ENCODE measurements at regions not wholly inside any gene's neighbourhood (a gene's known extent, or its start where the extent isn't known, plus 50 kb on each side); places are given as distances from the start of the nearest gene placed in this dataset.

- Histone ChIP-seq H3F3A (replicated peaks; ENCODE audit: low read depth) (no peaks in the 10 kb centered on the region), H4K20me1 (replicated peaks; ENCODE audit: insufficient read depth) (no peaks in the 10 kb centered on the region), H2AFZ (peak overlapping the region; percentile 72; the same call in 1 of the 2 replicates), H3K4me1 (ENCODE audit: insufficient read depth) (no peaks in the 10 kb centered on the region; the same call in 1 of the 2 replicates), H3K27ac (ENCODE audit: low read depth) (no peak overlapping the region), H3K79me2 (replicated peaks; ENCODE audit: insufficient read depth) (no peaks in the 10 kb centered on the region), H3K36me3 (ENCODE audit: insufficient read depth) (no peaks in the 10 kb centered on the region), H3K4me3 (no peak overlapping the region), H3K4me2 (no peak overlapping the region), H3K27me3 (ENCODE audit: insufficient read depth) (no peaks in the 10 kb centered on the region), H3K9me2 (ENCODE audit: insufficient read depth) (no peaks in the 10 kb centered on the region)
- Mint-ChIP-seq H3K36me3 (ENCODE audit: low read depth) (no peaks in the 10 kb centered on the region), H3K27ac (no peak overlapping the region), H3K27me3 (ENCODE audit: insufficient read depth, low read depth, poor library complexity) (no peaks in the 10 kb centered on the region), H3K9me3 (no peaks in the 10 kb centered on the region), H3K4me1 (no peaks in the 10 kb centered on the region; the same call in 1 of the 3 replicates), H3K4me3 (no peak overlapping the region)
- no peak for TF ChIP-seq EZH2phosphoT487 (IDR thresholded peaks at IDR 0.05; ENCODE audit: unreplicated experiment)
- TF ChIP-seq CREB1 (CRISPR knock-in tag; IDR thresholded peaks at IDR 0.05; ENCODE audit: low read depth): no peak
- TF ChIP-seq, protein P1, sequence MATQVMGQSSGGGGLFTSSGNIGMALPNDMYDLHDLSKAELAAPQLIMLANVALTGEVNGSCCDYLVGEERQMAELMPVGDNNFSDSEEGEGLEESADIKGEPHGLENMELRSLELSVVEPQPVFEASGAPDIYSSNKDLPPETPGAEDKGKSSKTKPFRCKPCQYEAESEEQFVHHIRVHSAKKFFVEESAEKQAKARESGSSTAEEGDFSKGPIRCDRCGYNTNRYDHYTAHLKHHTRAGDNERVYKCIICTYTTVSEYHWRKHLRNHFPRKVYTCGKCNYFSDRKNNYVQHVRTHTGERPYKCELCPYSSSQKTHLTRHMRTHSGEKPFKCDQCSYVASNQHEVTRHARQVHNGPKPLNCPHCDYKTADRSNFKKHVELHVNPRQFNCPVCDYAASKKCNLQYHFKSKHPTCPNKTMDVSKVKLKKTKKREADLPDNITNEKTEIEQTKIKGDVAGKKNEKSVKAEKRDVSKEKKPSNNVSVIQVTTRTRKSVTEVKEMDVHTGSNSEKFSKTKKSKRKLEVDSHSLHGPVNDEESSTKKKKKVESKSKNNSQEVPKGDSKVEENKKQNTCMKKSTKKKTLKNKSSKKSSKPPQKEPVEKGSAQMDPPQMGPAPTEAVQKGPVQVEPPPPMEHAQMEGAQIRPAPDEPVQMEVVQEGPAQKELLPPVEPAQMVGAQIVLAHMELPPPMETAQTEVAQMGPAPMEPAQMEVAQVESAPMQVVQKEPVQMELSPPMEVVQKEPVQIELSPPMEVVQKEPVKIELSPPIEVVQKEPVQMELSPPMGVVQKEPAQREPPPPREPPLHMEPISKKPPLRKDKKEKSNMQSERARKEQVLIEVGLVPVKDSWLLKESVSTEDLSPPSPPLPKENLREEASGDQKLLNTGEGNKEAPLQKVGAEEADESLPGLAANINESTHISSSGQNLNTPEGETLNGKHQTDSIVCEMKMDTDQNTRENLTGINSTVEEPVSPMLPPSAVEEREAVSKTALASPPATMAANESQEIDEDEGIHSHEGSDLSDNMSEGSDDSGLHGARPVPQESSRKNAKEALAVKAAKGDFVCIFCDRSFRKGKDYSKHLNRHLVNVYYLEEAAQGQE (IDR thresholded peaks at IDR 0.05; ENCODE audit: unreplicated experiment): no peak
- TF ChIP-seq, protein P2, sequence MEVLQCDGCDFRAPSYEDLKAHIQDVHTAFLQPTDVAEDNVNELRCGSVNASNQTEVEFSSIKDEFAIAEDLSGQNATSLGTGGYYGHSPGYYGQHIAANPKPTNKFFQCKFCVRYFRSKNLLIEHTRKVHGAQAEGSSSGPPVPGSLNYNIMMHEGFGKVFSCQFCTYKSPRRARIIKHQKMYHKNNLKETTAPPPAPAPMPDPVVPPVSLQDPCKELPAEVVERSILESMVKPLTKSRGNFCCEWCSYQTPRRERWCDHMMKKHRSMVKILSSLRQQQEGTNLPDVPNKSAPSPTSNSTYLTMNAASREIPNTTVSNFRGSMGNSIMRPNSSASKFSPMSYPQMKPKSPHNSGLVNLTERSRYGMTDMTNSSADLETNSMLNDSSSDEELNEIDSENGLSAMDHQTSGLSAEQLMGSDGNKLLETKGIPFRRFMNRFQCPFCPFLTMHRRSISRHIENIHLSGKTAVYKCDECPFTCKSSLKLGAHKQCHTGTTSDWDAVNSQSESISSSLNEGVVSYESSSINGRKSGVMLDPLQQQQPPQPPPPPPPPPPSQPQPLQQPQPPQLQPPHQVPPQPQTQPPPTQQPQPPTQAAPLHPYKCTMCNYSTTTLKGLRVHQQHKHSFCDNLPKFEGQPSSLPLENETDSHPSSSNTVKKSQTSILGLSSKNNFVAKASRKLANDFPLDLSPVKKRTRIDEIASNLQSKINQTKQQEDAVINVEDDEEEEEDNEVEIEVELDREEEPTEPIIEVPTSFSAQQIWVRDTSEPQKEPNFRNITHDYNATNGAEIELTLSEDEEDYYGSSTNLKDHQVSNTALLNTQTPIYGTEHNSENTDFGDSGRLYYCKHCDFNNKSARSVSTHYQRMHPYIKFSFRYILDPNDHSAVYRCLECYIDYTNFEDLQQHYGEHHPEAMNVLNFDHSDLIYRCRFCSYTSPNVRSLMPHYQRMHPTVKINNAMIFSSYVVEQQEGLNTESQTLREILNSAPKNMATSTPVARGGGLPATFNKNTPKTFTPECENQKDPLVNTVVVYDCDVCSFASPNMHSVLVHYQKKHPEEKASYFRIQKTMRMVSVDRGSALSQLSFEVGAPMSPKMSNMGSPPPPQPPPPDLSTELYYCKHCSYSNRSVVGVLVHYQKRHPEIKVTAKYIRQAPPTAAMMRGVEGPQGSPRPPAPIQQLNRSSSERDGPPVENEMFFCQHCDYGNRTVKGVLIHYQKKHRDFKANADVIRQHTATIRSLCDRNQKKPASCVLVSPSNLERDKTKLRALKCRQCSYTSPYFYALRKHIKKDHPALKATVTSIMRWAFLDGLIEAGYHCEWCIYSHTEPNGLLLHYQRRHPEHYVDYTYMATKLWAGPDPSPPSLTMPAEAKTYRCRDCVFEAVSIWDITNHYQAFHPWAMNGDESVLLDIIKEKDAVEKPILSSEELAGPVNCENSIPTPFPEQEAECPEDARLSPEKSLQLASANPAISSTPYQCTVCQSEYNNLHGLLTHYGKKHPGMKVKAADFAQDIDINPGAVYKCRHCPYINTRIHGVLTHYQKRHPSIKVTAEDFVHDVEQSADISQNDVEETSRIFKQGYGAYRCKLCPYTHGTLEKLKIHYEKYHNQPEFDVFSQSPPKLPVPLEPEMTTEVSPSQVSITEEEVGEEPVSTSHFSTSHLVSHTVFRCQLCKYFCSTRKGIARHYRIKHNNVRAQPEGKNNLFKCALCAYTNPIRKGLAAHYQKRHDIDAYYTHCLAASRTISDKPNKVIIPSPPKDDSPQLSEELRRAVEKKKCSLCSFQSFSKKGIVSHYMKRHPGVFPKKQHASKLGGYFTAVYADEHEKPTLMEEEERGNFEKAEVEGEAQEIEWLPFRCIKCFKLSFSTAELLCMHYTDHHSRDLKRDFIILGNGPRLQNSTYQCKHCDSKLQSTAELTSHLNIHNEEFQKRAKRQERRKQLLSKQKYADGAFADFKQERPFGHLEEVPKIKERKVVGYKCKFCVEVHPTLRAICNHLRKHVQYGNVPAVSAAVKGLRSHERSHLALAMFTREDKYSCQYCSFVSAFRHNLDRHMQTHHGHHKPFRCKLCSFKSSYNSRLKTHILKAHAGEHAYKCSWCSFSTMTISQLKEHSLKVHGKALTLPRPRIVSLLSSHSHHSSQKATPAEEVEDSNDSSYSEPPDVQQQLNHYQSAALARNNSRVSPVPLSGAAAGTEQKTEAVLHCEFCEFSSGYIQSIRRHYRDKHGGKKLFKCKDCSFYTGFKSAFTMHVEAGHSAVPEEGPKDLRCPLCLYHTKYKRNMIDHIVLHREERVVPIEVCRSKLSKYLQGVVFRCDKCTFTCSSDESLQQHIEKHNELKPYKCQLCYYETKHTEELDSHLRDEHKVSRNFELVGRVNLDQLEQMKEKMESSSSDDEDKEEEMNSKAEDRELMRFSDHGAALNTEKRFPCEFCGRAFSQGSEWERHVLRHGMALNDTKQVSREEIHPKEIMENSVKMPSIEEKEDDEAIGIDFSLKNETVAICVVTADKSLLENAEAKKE (CRISPR knock-in tag; IDR thresholded peaks at IDR 0.05): no peak
- TF ChIP-seq, protein P3, sequence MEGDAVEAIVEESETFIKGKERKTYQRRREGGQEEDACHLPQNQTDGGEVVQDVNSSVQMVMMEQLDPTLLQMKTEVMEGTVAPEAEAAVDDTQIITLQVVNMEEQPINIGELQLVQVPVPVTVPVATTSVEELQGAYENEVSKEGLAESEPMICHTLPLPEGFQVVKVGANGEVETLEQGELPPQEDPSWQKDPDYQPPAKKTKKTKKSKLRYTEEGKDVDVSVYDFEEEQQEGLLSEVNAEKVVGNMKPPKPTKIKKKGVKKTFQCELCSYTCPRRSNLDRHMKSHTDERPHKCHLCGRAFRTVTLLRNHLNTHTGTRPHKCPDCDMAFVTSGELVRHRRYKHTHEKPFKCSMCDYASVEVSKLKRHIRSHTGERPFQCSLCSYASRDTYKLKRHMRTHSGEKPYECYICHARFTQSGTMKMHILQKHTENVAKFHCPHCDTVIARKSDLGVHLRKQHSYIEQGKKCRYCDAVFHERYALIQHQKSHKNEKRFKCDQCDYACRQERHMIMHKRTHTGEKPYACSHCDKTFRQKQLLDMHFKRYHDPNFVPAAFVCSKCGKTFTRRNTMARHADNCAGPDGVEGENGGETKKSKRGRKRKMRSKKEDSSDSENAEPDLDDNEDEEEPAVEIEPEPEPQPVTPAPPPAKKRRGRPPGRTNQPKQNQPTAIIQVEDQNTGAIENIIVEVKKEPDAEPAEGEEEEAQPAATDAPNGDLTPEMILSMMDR (conservative IDR thresholded peaks at IDR 0.05; ENCODE audit: low read depth in 2 of 2): no peak
- TF ChIP-seq ETS1 (IDR thresholded peaks at IDR 0.05): no peak
- no peak for TF ChIP-seq ZNF114 (CRISPR knock-in tag; IDR thresholded peaks at IDR 0.05)
- no peak for TF ChIP-seq NANOG (IDR thresholded peaks at IDR 0.05; ENCODE audit: borderline replicate concordance)
- TF ChIP-seq STAT1 (IDR thresholded peaks at IDR 0.05; ENCODE audit: unreplicated experiment): no peak
- no peak for TF ChIP-seq EZH2 (IDR thresholded peaks at IDR 0.05; ENCODE audit: low read depth, unreplicated experiment)
- TF ChIP-seq JUNB (IDR thresholded peaks at IDR 0.05; ENCODE audit: unreplicated experiment): no peak
- TF ChIP-seq ZNF331 (CRISPR knock-in tag; IDR thresholded peaks at IDR 0.05; ENCODE audit: low read depth): no peak
- TF ChIP-seq POLR2AphosphoS5 (IDR thresholded peaks at IDR 0.05; ENCODE audit: low read depth): no peak
- DNase-seq (ENCODE audit: low spot score) (no peak), ATAC-seq (no peak)
Observed at GRCh38 chr2:204357286-204357685, 188.0 kb upstream of the PARD3B start.

All from GM23338 (cell line).